ENCODE measurements at regions not wholly inside any gene's neighbourhood (a gene's known extent, or its start where the extent isn't known, plus 50 kb on each side); places are given as distances from the start of the nearest gene placed in this dataset.

- no peak for ATAC-seq
- H3K27ac Mint-ChIP-seq: no peak overlapping the region
Observed at GRCh38 chr7:13188922-13189321, 501.5 kb downstream of the ARL4A start.

DNA sequence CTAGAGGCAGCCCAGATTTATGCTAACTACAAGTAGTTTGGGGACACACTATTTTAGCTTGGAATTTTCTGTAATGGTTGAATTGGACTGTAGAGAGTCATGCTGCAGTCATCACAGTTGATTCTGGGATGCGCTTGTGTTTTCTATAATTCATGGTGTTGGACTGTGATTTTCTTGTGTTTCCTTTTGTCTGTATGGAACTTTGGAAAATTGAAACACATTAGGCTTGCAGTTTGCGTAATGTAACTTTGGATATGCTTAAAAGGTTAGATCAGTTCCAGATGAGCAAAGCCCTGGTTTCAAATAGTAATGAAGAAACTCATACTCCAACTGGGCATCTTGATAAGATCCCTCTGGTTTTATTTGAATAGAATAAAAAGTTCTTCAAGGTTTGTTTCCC, 502.2 kb downstream of the ARL4A start:
- no peaks in the 10 kb centered on the region for H3K27me3 Mint-ChIP-seq
- H3K4me3 Mint-ChIP-seq: no peak overlapping the region
- no peaks in the 10 kb centered on the region for H3K4me1 Mint-ChIP-seq (ENCODE audit: low read depth in 2 of 2)
- no peak for DNase-seq (ENCODE audit: low spot score)
- no peaks in the 10 kb centered on the region for H3K36me3 Mint-ChIP-seq
- H3K27ac Mint-ChIP-seq: no peak overlapping the region
- ATAC-seq: no peak
- no peaks in the 10 kb centered on the region for H3K9me3 Mint-ChIP-seq

More at GRCh38 chr7:13188922-13189321, 501.5 kb downstream of the ARL4A start:
- no peaks in the 10 kb centered on the region for H3K4me1 Mint-ChIP-seq (ENCODE audit: low read depth in 2 of 2)
- H3K27me3 Mint-ChIP-seq: no peaks in the 10 kb centered on the region
- H3K9me3 Mint-ChIP-seq: no peaks in the 10 kb centered on the region
- DNase-seq (ENCODE audit: low spot score): no peak
- H3K36me3 Mint-ChIP-seq: no peaks in the 10 kb centered on the region
- no peak overlapping the region for H3K4me3 Mint-ChIP-seq

GRCh38 chr7:13197501-13197900, 510.1 kb downstream of the ARL4A start:
- H3K4me3 Mint-ChIP-seq: no peak overlapping the region
- no peaks in the 10 kb centered on the region for H3K36me3 Mint-ChIP-seq
- H3K4me1 Mint-ChIP-seq (ENCODE audit: low read depth in 2 of 2): no peaks in the 10 kb centered on the region
- H3K9me3 Mint-ChIP-seq: peaks cover 3% of the 10 kb centered on the region
- DNase-seq (ENCODE audit: low spot score) (no peak), ATAC-seq (no peak)
- H3K27ac Mint-ChIP-seq: no peak overlapping the region
- no peaks in the 10 kb centered on the region for H3K27me3 Mint-ChIP-seq

GRCh38 chr7:13198036-13198435, 510.6 kb downstream of the ARL4A start:
- H3K4me3 Mint-ChIP-seq: no peak overlapping the region
- H3K4me1 Mint-ChIP-seq (ENCODE audit: low read depth in 2 of 2): no peaks in the 10 kb centered on the region
- peaks cover 3% of the 10 kb centered on the region for H3K9me3 Mint-ChIP-seq
- no peaks in the 10 kb centered on the region for H3K36me3 Mint-ChIP-seq
- H3K27me3 Mint-ChIP-seq: no peaks in the 10 kb centered on the region
- DNase-seq (ENCODE audit: low spot score): no peak
- H3K27ac Mint-ChIP-seq: no peak overlapping the region
- no peak for ATAC-seq

DNA sequence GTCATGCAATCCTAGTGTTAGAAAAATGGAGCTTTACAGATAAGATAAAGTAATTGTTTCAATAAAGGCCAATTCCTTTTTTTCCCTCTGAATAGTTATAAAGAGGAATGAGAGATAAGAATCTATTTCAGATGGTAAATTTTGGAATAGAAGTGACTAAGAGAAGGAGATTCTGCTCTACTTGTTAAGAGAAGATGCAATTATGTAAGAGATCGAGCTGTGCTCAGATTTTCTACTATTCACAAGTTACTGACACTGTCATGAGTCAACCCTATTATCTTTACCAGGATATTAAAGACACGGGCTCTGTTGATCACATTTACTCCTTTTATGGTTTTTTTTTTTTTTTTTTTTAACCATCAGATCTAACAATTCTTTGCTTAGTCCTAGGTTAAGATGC, 511.3 kb downstream of the ARL4A start:
- Mint-ChIP-seq H3K4me3 (no peak overlapping the region), H3K4me1 (ENCODE audit: low read depth in 2 of 2) (no peaks in the 10 kb centered on the region), H3K27me3 (no peaks in the 10 kb centered on the region), H3K36me3 (no peaks in the 10 kb centered on the region), H3K9me3 (peaks cover 3% of the 10 kb centered on the region), H3K27ac (no peak overlapping the region)
- DNase-seq (ENCODE audit: low spot score) (no peak), ATAC-seq (no peak)

GRCh38 chr7:13201628-13202027, 514.2 kb downstream of the ARL4A start:
- H3K27ac Mint-ChIP-seq: no peak overlapping the region
- H3K4me3 Mint-ChIP-seq: no peak overlapping the region
- ATAC-seq (no peak), DNase-seq (ENCODE audit: low spot score) (no peak)
- H3K4me1 Mint-ChIP-seq (ENCODE audit: low read depth in 2 of 2): no peaks in the 10 kb centered on the region
- no peaks in the 10 kb centered on the region for H3K36me3 Mint-ChIP-seq
- no peaks in the 10 kb centered on the region for H3K27me3 Mint-ChIP-seq
- H3K9me3 Mint-ChIP-seq: peaks cover 5% of the 10 kb centered on the region

- no peaks in the 10 kb centered on the region for H3K27me3 Mint-ChIP-seq
- no peaks in the 10 kb centered on the region for H3K36me3 Mint-ChIP-seq
- ATAC-seq: no peak
- no peak overlapping the region for H3K27ac Mint-ChIP-seq
- DNase-seq (ENCODE audit: low spot score): no peak
- H3K4me3 Mint-ChIP-seq: no peak overlapping the region
- no peaks in the 10 kb centered on the region for H3K9me3 Mint-ChIP-seq
- H3K4me1 Mint-ChIP-seq (ENCODE audit: low read depth in 2 of 2): no peaks in the 10 kb centered on the region
Observed at GRCh38 chr7:13217768-13218167, 530.3 kb downstream of the ARL4A start.

GRCh38 chr7:13225068-13225467, 537.6 kb downstream of the ARL4A start:
- H3K4me1 Mint-ChIP-seq (ENCODE audit: low read depth in 2 of 2): no peaks in the 10 kb centered on the region
- no peaks in the 10 kb centered on the region for H3K9me3 Mint-ChIP-seq
- H3K36me3 Mint-ChIP-seq: no peaks in the 10 kb centered on the region
- no peak for DNase-seq (ENCODE audit: low spot score)
- H3K4me3 Mint-ChIP-seq: no peak overlapping the region
- no peak for ATAC-seq
- H3K27ac Mint-ChIP-seq: no peak overlapping the region
- H3K27me3 Mint-ChIP-seq: no peaks in the 10 kb centered on the region

GRCh38 chr7:13226385-13226784, 539.0 kb downstream of the ARL4A start:
- Mint-ChIP-seq H3K27me3 (no peaks in the 10 kb centered on the region), H3K9me3 (no peaks in the 10 kb centered on the region), H3K4me3 (no peak overlapping the region), H3K36me3 (no peaks in the 10 kb centered on the region), H3K27ac (no peak overlapping the region), H3K4me1 (ENCODE audit: low read depth in 2 of 2) (no peaks in the 10 kb centered on the region)
- no peak for ATAC-seq
- DNase-seq (ENCODE audit: low spot score): no peak

DNA sequence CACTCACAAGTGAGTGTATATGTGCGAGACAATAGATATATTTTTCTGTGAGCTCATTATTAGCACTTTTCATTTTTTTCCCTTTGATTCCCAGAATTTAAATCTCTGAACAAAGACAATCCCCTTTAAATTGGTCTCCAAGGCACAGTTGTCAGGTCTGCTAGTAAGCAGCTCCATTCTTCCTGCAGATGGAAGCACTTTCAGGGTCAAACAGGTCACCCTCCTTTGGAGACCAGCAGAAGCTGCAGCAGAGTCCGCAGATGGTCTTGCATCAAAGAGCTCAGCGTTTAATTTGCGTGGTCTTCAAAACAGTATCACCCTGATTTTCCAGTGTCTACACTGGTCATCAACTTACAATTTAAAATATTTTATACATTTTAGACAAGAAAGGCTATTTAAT, 543.8 kb downstream of the ARL4A start:
- Mint-ChIP-seq H3K27ac (no peak overlapping the region), H3K36me3 (no peaks in the 10 kb centered on the region), H3K4me1 (ENCODE audit: low read depth in 2 of 2) (no peaks in the 10 kb centered on the region), H3K27me3 (no peaks in the 10 kb centered on the region), H3K9me3 (no peaks in the 10 kb centered on the region), H3K4me3 (no peak overlapping the region)
- ATAC-seq: no peak
- DNase-seq (ENCODE audit: low spot score): no peak

DNA sequence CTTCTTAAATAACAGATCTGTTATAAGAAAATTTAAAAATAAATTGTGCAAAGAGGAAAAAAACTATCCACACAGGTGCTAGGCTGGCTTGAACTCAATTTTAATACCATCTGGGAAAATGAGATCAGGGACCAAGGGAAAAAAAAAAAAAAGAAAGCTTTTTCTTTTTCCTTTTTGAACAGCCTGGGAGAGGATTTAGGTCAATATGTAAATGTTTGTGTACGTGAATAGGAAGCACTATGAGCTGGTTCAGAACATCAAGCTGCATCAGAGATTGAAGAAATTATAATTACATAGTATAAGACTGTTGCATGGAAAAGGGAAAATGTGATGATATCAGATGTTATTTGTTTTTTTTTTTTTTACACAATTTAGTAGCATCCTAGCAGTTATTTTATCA, 548.0 kb downstream of the ARL4A start:
- Mint-ChIP-seq H3K4me1 (ENCODE audit: low read depth in 2 of 2) (no peaks in the 10 kb centered on the region), H3K27ac (no peak overlapping the region), H3K36me3 (no peaks in the 10 kb centered on the region), H3K9me3 (no peaks in the 10 kb centered on the region), H3K27me3 (no peaks in the 10 kb centered on the region), H3K4me3 (no peak overlapping the region)
- DNase-seq (ENCODE audit: low spot score) (no peak), ATAC-seq (no peak)

DNA sequence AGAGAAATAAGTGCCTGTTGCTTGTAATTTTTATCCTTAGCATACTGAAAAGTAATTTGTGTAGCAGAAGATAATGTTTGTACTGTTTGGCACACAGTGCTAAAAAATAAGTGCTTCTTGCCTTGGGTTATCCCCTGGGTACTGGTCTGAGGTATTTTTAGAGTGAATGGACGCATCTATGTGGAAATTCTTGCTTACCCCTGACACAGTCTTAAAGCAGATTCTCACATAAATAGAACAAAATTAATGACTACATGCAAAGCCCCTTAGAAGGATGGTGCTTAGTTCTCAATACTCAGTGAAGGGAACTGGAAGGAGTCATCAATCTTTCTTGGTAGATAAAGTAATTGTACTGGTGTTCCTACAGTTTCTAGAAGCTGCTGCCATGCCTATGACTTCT, 548.6 kb downstream of the ARL4A start:
- Mint-ChIP-seq H3K4me3 (no peak overlapping the region), H3K27ac (no peak overlapping the region), H3K9me3 (no peaks in the 10 kb centered on the region), H3K27me3 (no peaks in the 10 kb centered on the region), H3K4me1 (ENCODE audit: low read depth in 2 of 2) (no peaks in the 10 kb centered on the region), H3K36me3 (no peaks in the 10 kb centered on the region)
- DNase-seq (ENCODE audit: low spot score): no peak
- ATAC-seq: no peak

- no peak for ATAC-seq
- H3K36me3 Mint-ChIP-seq: no peaks in the 10 kb centered on the region
- no peak overlapping the region for H3K27ac Mint-ChIP-seq
Observed at GRCh38 chr7:13240349-13240748, 552.9 kb downstream of the ARL4A start.

DNA sequence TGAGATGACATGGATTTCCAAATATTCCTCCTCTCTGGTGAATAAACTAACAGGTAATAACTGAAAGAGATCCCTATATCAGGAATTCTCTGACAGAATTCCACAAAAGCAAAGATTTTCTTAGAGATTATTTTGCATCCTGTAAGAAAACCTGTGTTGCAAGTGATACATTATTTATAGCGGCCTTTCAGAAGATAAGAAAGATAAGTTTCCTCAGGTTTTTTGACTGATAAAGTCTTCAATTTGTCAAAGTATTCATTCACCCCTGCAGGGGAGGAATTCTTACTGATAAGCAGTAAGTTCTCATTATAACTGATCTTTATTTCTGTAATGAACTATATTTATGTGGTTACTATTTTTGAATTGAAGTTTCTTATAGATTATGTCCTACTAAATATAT, 554.0 kb downstream of the ARL4A start:
- no peak for ATAC-seq
- Mint-ChIP-seq H3K27ac (no peak overlapping the region), H3K27me3 (no peaks in the 10 kb centered on the region), H3K9me3 (no peaks in the 10 kb centered on the region), H3K36me3 (no peaks in the 10 kb centered on the region), H3K4me1 (ENCODE audit: low read depth in 2 of 2) (no peaks in the 10 kb centered on the region), H3K4me3 (no peak overlapping the region)
- no peak for DNase-seq (ENCODE audit: low spot score)

More at GRCh38 chr7:13240349-13240748, 552.9 kb downstream of the ARL4A start:
- no peak for DNase-seq (ENCODE audit: low spot score)
- Mint-ChIP-seq H3K27me3 (no peaks in the 10 kb centered on the region), H3K4me3 (no peak overlapping the region), H3K4me1 (ENCODE audit: low read depth in 2 of 2) (no peaks in the 10 kb centered on the region), H3K9me3 (no peaks in the 10 kb centered on the region)

DNA sequence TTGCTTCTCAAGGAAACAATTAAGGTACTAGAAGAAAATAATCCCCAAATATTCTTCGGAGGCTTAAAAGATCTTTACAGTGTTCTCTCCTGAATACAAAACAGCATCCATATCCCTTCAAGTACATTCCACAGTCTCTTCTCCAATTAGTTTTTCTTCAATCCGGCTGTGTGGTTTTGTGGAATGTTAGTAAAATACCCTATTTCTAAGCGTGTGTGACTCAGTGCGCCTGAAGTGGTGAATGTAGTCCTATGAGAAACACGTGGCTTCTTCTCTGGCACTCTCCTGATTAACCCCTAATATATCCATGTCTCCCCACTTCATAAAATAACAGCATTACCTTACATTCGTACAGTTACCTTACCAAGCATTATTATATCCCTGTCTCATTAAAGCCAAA, 570.2 kb downstream of the ARL4A start:
- no peaks in the 10 kb centered on the region for H3K4me1 Mint-ChIP-seq (ENCODE audit: low read depth in 2 of 2)
- no peaks in the 10 kb centered on the region for H3K36me3 Mint-ChIP-seq
- H3K27me3 Mint-ChIP-seq: peaks cover 0 to 8% of the 10 kb centered on the region in 2 donors
- no peaks in the 10 kb centered on the region for H3K9me3 Mint-ChIP-seq
- DNase-seq (ENCODE audit: low spot score) (no peak), ATAC-seq (no peak)
- no peak overlapping the region for H3K4me3 Mint-ChIP-seq
- no peak overlapping the region for H3K27ac Mint-ChIP-seq

Data from natural killer cell treated with Interleukin-12 subunit alpha and Interleukin-12 subunit beta and Interleukin-15 and Interleukin-18, amount 100 ng/mL, for 72 hours (primary cell).